Heart right ventricle (tissue), 16 donors: ENCODE measurements at regions not wholly inside any gene's neighbourhood (a gene's known extent, or its start where the extent isn't known, plus 50 kb on each side); places are given as distances from the start of the nearest gene placed in this dataset.

Experiments used
- ATAC-seq, 8 donors: fragments of 200-7000 bp; cut with Tn5 transposase; one replicate each; pipeline ENCODE4 v1.9.1; 2020; ENCODE audit warnings: mild to moderate bottlenecking in 8 of 8, moderate library complexity in 8 of 8, moderate number of reproducible peaks in 1 of 8
- DNase-seq, 2 donors: peaks; one replicate each; pipeline ENCODE4 v3.0.0-alpha.2; 2020
- H3K27ac ChIP-seq, 10 donors: fragments of 200-600 bp; sonication (generic) in 2 of 10; one replicate each; pipeline versions ENCODE4 v1.5.0 to v1.8.0; 2020 to 2022; ENCODE audit warnings: mild to moderate bottlenecking in 3 of 10
- H3K27me3 ChIP-seq, 7 donors: fragments of 200-600 bp; one replicate each; pipeline ENCODE4 v1.8.0; 2021 to 2022; ENCODE audit warnings: mild to moderate bottlenecking in 2 of 7
- H3K36me3 ChIP-seq, 9 donors: fragments of 200-600 bp; sonication (generic) in 1 of 9; one replicate each; pipeline versions ENCODE4 v1.5.0 to v1.8.0; 2020 to 2022; ENCODE audit warnings: mild to moderate bottlenecking in 2 of 9
- H3K4me1 ChIP-seq, 9 donors: fragments of 200-600 bp; sonication (generic) in 1 of 9; one replicate each; pipeline versions ENCODE4 v1.5.0 to v1.8.0; 2020 to 2022; ENCODE audit warnings: mild to moderate bottlenecking in 4 of 9
- H3K4me3 ChIP-seq, 10 donors: fragments of 200-600 bp; sonication (generic) in 2 of 10; one replicate each; pipeline versions ENCODE4 v1.5.0 to v1.8.0; 2020 to 2022; ENCODE audit warnings: mild to moderate bottlenecking in 7 of 10, moderate library complexity in 2 of 10
- H3K9me3 ChIP-seq, 11 donors: fragments of 200-600 bp in 10 of 11; sonication (generic) in 2 of 11; one replicate each; pipeline versions ENCODE4 v1.5.0 to v1.8.0; 2013 to 2022; ENCODE audit warnings: mild to moderate bottlenecking in 2 of 11, control low read depth in 1 of 11, moderate library complexity in 1 of 11
- WGBS, 2 donors: extraction: QIAGEN DNeasy Blood & Tissue Kit; methylation state at CpG; one replicate each; pipeline ENCODE4 v1.1.7; 2013; ENCODE audit warnings: inconsistent platforms in 1 of 2; 5-methylcytosine and 5-hydroxymethylcytosine counted together
- intact Hi-C, 10 donors: fragments of 100-400 bp; cut with DNase I; formaldehyde crosslinking; loops; one replicate each; pipeline versions ENCODE4 v1.11.1 to v1.14.2; 2022
- TF ChIP-seq, protein P1 (sequence below), 9 donors: fragments of 200-600 bp; sonication (generic) in 2 of 9; IDR thresholded peaks; one replicate each; pipeline versions ENCODE4 v1.5.0 to v1.8.0; 2021 to 2022; ENCODE audit warnings: antibody characterized with exemption in 9 of 9, mild to moderate bottlenecking in 5 of 9, moderate library complexity in 1 of 9
- donor health status: Arrhythmogenic right ventricular cardiomyopathy.
- donor health status: ischemic (EF 13 %, LVEDD 7.1; RV severe dilation, severe dysfunction).
- donor health status: healthy with polysubstance abuse.
- donor health status: DM: no; HTN: yes; CAD: no.
- donor health status: DM: no; HTN: no; CAD: no.
- donor health status: ischemic (EF 25% LVEDD 6.9; RV normal size, moderate dysfunction).
- donor health status: ischemic (EF 25% LVEDD 5.7; RV mildly dilated, moderate dysfunction).
- donor health status: healthy.
- donor health status: DM: yes; HTN: yes; CAD: no.
- donor health status: Ischemic cardiomyopathy.
- donor health status: ischemic (EF 35%, LVEDD 5.7; RV mildly dilated, moderate dysfunction).
- donor health status: nonischemic (EF 11% LVEDD 7.7; RV severe dilation, severe dysfunction).
- donor health status: DM: yes; HTN: yes; CAD: no.
- donor health status: PGD.
- donor health status: ischemic (EF 29% LVEDD 5.4; RV normal size, mild dysfunction).
- donor health status: nonischemic (EF 23%, LVEDD 6.1; RV moderate dilation, normal function).

DNA sequence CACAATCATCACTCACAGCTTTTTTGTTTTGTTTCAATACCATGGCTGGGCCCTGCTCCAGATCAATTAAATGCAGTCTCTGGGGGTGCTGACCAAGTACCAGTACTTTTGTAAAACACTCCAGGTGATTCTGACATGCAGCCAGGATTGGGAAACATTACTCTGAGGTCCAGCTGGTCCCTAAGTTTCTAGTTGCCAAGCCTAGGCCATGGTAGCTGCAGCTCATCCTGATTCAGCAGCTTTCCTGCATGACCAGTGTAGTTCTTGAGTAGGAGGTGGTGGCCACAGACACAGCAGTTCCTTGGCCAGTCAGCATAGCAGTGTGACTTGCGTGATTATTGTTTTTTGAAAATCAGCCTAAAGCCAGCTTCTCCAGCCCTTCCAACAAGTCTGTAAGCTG lies 859.1 kb downstream of the DIAPH3 start:
- H3K27ac ChIP-seq = no peak overlapping the region
- no peaks in the 10 kb centered on the region for H3K27me3 ChIP-seq
- 98 to 100% methylated on average over 1 of the region's 1 CpG for WGBS, 2 donors
- ATAC-seq (no peak), DNase-seq (no peak)
- intact Hi-C loops = no loop called here
- H3K9me3 ChIP-seq = no peaks in the 10 kb centered on the region
- H3K36me3 ChIP-seq = no peaks in the 10 kb centered on the region
- no peaks in the 10 kb centered on the region for H3K4me1 ChIP-seq
- no peak overlapping the region for H3K4me3 ChIP-seq
- TF ChIP-seq, protein P1, sequence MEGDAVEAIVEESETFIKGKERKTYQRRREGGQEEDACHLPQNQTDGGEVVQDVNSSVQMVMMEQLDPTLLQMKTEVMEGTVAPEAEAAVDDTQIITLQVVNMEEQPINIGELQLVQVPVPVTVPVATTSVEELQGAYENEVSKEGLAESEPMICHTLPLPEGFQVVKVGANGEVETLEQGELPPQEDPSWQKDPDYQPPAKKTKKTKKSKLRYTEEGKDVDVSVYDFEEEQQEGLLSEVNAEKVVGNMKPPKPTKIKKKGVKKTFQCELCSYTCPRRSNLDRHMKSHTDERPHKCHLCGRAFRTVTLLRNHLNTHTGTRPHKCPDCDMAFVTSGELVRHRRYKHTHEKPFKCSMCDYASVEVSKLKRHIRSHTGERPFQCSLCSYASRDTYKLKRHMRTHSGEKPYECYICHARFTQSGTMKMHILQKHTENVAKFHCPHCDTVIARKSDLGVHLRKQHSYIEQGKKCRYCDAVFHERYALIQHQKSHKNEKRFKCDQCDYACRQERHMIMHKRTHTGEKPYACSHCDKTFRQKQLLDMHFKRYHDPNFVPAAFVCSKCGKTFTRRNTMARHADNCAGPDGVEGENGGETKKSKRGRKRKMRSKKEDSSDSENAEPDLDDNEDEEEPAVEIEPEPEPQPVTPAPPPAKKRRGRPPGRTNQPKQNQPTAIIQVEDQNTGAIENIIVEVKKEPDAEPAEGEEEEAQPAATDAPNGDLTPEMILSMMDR (IDR thresholded peaks at IDR 0.05) = no peak

DNA sequence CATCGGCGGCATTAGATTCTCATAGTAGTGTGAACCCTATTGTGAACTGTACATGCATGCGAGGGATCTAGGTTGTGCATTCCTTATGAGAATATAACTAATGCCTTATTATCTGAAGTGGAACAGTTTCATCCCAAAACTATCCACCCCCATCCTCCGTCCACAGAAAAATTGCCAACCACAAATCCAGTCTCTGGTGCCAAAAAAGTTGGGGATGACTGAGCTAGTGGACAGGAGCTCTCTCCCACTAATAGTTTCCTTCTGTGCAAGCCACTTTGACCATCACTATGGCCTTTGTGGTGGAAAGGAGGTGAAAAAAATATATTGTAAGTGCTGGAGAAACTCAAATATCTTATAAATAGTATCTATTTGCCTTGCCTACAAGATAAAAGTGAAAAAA lies 857.8 kb downstream of the DIAPH3 start:
- Histone ChIP-seq H3K4me1 (no peaks in the 10 kb centered on the region), H3K27me3 (no peaks in the 10 kb centered on the region), H3K9me3 (no peaks in the 10 kb centered on the region), H3K27ac (no peak overlapping the region), H3K4me3 (no peak overlapping the region), H3K36me3 (no peaks in the 10 kb centered on the region)
- WGBS, 2 donors = 97 to 98% methylated on average over 4 of the region's 4 CpGs
- intact Hi-C loops = no loop called here
- ATAC-seq (no peak), DNase-seq (no peak)
- TF ChIP-seq, protein P1 (IDR thresholded peaks at IDR 0.05) = no peak

DNA sequence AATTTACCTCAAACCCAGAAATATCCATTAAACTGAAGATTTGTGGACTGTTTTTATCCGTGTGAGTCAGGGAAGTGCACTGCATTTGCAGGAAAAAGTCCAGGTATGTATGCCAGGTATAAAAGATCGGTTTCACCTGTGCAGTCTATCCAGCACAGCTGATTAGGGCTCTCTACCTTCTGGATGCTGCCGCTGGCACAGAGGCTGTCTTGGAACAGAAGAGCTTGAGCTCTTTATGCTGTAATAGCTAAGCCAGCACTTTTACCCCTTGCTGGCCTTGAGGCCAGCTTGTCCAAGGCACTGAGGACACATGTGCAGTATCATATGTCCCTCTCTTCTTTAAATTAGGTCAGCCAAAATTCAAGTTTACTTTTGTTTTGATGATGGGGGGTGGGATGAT lies 851.0 kb downstream of the DIAPH3 start:
- Histone ChIP-seq H3K9me3 (peaks cover 0 to 9% (median 0%) of the 10 kb centered on the region in 11 donors), H3K4me3 (no peak overlapping the region), H3K36me3 (no peaks in the 10 kb centered on the region), H3K27ac (no peak overlapping the region), H3K4me1 (no peaks in the 10 kb centered on the region), H3K27me3 (no peaks in the 10 kb centered on the region)
- TF ChIP-seq, protein P1 (IDR thresholded peaks at IDR 0.05) = no peak
- DNase-seq (no peak), ATAC-seq (no peak)
- intact Hi-C loops = loop anchor here in 1 of 10 donors (10.0 kb wide), 1 partner anchor 1688 kb away; no protein-coding TSS in a partner anchor
- WGBS, 2 donors = 93 to 95% methylated on average over 3 of the region's 3 CpGs

DNA sequence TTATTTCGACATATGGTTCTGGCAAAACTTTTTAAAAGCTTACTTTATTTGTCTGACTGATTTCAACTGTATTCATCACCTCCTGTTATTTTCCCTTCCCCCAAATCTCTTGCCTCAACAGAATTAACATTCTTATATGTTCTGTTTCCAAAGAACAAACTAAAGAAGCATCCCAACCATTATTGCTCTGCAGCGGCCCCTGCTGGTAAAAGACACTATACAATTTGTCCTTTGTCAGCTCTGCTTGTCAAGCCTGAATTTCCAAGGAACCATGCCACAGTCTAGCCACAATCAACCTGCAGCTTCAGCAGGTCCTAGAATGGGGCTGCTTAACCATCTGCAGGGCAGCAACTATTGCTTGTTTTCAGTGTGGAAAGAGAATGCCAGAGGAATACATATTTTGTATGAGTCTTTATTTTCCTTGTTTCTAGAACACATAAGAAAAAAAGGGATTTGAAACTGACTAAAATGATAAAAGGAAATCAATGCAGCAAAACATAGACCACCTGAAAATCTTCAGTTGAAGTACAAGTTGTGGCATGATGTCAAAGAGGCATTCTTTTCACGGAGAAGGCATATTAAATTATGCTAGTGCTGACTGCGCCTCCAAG lies 845.3 kb downstream of the DIAPH3 start:
- Histone ChIP-seq H3K27me3 (no peaks in the 10 kb centered on the region), H3K4me3 (no peak overlapping the region), H3K9me3 (peaks cover 0 to 5% (median 0%) of the 10 kb centered on the region in 11 donors), H3K36me3 (no peaks in the 10 kb centered on the region), H3K27ac (peak overlapping the region in 4 of 10 donors; percentile 12 to 68 (median 50)), H3K4me1 (peaks cover 0 to 24% (median 5%) of the 10 kb centered on the region in 9 donors)
- WGBS, 2 donors = 44 to 47% methylated on average over 4 of the region's 4 CpGs
- peak in 6 of 8 donors; percentile 23 to 82 (median 64) for ATAC-seq
- DNase-seq = peak; percentile 67 to 83
- intact Hi-C loops = loop anchor here in 1 of 10 donors (10.0 kb wide), 1 partner anchor 1694 kb away; no protein-coding TSS in a partner anchor
- TF ChIP-seq, protein P1 (IDR thresholded peaks at IDR 0.05) = peak; percentile 60 to 88 (median 79)
